HG02588 (cell line): ENCODE measurements at regions not wholly inside any gene's neighbourhood (a gene's known extent, or its start where the extent isn't known, plus 50 kb on each side); places are given as distances from the start of the nearest gene placed in this dataset.
"Not testable (repeated sequence)": the region's sequence is repeated elsewhere in the genome, so short reads cannot be mapped to it uniquely, and the experiment has no call there.

ENCODE experiments used
- ATAC-seq: cut with Tn5 transposase; IDR thresholded peaks from one replicate; pipeline ENCODE4 v1.9.1; 2021; ENCODE audit warnings: mild to moderate bottlenecking, moderate library complexity; ENCODE audit not compliant: unreplicated experiment

- no peak for ATAC-seq
Measured at GRCh38 chr16:76964464-76965154, 226.4 kb upstream of the MON1B start.

GRCh38 chr16:76970087-76970744 is 220.8 kb upstream of the MON1B start:
- no peak for ATAC-seq

GRCh38 chr16:76970745-76971099 is 220.3 kb upstream of the MON1B start:
- ATAC-seq: no peak

- ATAC-seq: no peak
Measured at GRCh38 chr16:76976101-76976500, 214.9 kb upstream of the MON1B start.

GRCh38 chr16:76976756-76977155 is 214.2 kb upstream of the MON1B start:
- no peak for ATAC-seq

- ATAC-seq: no peak
Measured at GRCh38 chr16:76984196-76984595, 206.8 kb upstream of the MON1B start.

- ATAC-seq: no peak
Measured at GRCh38 chr16:76985392-76986045, 205.5 kb upstream of the MON1B start.

- ATAC-seq: no peak
Measured at GRCh38 chr16:76988526-76988925, 202.5 kb upstream of the MON1B start.

- no peak for ATAC-seq
Measured at GRCh38 chr16:77002644-77003043, 188.3 kb upstream of the MON1B start.

- no peak for ATAC-seq
Measured at GRCh38 chr16:77009453-77009852, 181.5 kb upstream of the MON1B start.

GRCh38 chr16:77014441-77014840 is 176.5 kb upstream of the MON1B start:
- ATAC-seq: no peak

- ATAC-seq: no peak
Measured at GRCh38 chr16:77030600-77030999, 160.4 kb upstream of the MON1B start.

GRCh38 chr16:77033516-77033915 is 157.5 kb upstream of the MON1B start:
- ATAC-seq: no peak

- ATAC-seq: no peak
Measured at GRCh38 chr16:77035361-77035760, 155.6 kb upstream of the MON1B start.

- ATAC-seq: no peak
Measured at GRCh38 chr16:77037696-77038347, 153.2 kb upstream of the MON1B start.

GRCh38 chr16:77041468-77041867 is 149.5 kb upstream of the MON1B start:
- no peak for ATAC-seq

GRCh38 chr16:77043076-77043475 is 147.9 kb upstream of the MON1B start:
- no peak for ATAC-seq

- ATAC-seq: no peak
Measured at GRCh38 chr16:77046206-77046605, 144.8 kb upstream of the MON1B start.

GRCh38 chr16:77048085-77048484 is 142.9 kb upstream of the MON1B start:
- no peak for ATAC-seq

- no peak for ATAC-seq
Measured at GRCh38 chr16:77049577-77049976, 141.4 kb upstream of the MON1B start.

- not testable (repeated sequence) for ATAC-seq
Measured at GRCh38 chr16:77056597-77056996, 134.4 kb upstream of the MON1B start.
